Heart left ventricle (tissue), 13 donors: ENCODE measurements at regions not wholly inside any gene's neighbourhood (a gene's known extent, or its start where the extent isn't known, plus 50 kb on each side); places are given as distances from the start of the nearest gene placed in this dataset.

Experiments used
- CTCF ChIP-seq, 12 donors: fragments of 200-600 bp; sonication (generic) in 4 of 12; IDR thresholded peaks; one replicate each; pipeline versions ENCODE4 v1.5.0 to v1.8.0; 2018 to 2022; ENCODE audit warnings: antibody characterized with exemption in 12 of 12, mild to moderate bottlenecking in 5 of 12
- POLR2A ChIP-seq, 2 donors: fragments of 450-650 bp; IDR thresholded peaks; one replicate each; pipeline ENCODE4 v1.6.1; 2017; ENCODE audit warnings: antibody characterized with exemption in 2 of 2, mild to moderate bottlenecking in 2 of 2, moderate library complexity in 2 of 2
- donor health status: ischemic (EF 13 %, LVEDD 7.1; RV severe dilation, severe dysfunction).
- donor health status: DM: no; HTN: yes; CAD: no.
- donor health status: DM: no; HTN: no; CAD: no.
- donor health status: ischemic (EF 25% LVEDD 6.9; RV normal size, moderate dysfunction).
- donor health status: ischemic (EF 25% LVEDD 5.7; RV mildly dilated, moderate dysfunction).
- donor health status: ischemic (EF 35%, LVEDD 5.7; RV mildly dilated, moderate dysfunction).
- donor health status: nonischemic (EF 11% LVEDD 7.7; RV severe dilation, severe dysfunction).
- donor health status: DM: yes; HTN: yes; CAD: no.
- donor health status: PGD.
- donor health status: ischemic (EF 29% LVEDD 5.4; RV normal size, mild dysfunction).
- donor health status: nonischemic (EF 23%, LVEDD 6.1; RV moderate dilation, normal function).

- TF ChIP-seq CTCF (IDR thresholded peaks at IDR 0.05) (no peak), POLR2A (IDR thresholded peaks at IDR 0.05) (no peak)
Measured at GRCh38 chr10:56653289-56653688, 292.2 kb upstream of the ZWINT start.
